Ovary (tissue), 7 donors: ENCODE measurements at regions not wholly inside any gene's neighbourhood (a gene's known extent, or its start where the extent isn't known, plus 50 kb on each side); places are given as distances from the start of the nearest gene placed in this dataset.
A peak's percentile ranks its signal among the peaks of the same experiment; 100 is the strongest.

Source experiments
- DNase-seq, 5 donors: peaks; one replicate each; pipeline ENCODE4 v3.0.0-alpha.2; 2019 to 2020
- H3K27ac ChIP-seq, 2 donors: fragments of 200-600 bp; one replicate each; pipeline versions ENCODE4 v1.5.1 to v1.8.0; 2019 to 2022
- H3K27me3 ChIP-seq: fragments of 200-600 bp; one replicate; pipeline ENCODE4 v1.8.0; 2022
- H3K36me3 ChIP-seq: fragments of 200-600 bp; sonication (generic); one replicate; pipeline ENCODE4 v1.5.1; 2019
- H3K4me1 ChIP-seq: one replicate; pipeline ENCODE4 v1.8.1; 2013; ENCODE audit warnings: mild to moderate bottlenecking, moderate library complexity; ENCODE audit not compliant: insufficient read depth
- H3K4me3 ChIP-seq: fragments of 200-600 bp; sonication (generic); one replicate; pipeline ENCODE4 v1.5.1; 2017
- H3K9me3 ChIP-seq, 2 donors: fragments of 200-600 bp in 1 of 2; sonication (generic) in 1 of 2; one replicate each; pipeline versions ENCODE4 v1.5.1 to v1.8.1; 2013 to 2019; ENCODE audit warnings: mild to moderate bottlenecking in 1 of 2, moderate library complexity in 1 of 2
- EP300 ChIP-seq: sonication (generic); formaldehyde crosslinking; IDR thresholded peaks from one replicate; pipeline ENCODE4 v1.6.1; 2017; ENCODE audit warnings: antibody characterized with exemption
- POLR2A ChIP-seq: fragments of 450-650 bp; IDR thresholded peaks from one replicate; pipeline ENCODE4 v1.6.1; 2017; ENCODE audit warnings: antibody characterized with exemption, mild to moderate bottlenecking, moderate library complexity
- WGBS, 3 donors: extraction: QIAGEN DNeasy Blood & Tissue Kit in 1 of 3; methylation state at CpG; one replicate each; pipeline versions ENCODE4 v1.1.5 to v1.1.7; 2013 to 2017; 5-methylcytosine and 5-hydroxymethylcytosine counted together
- intact Hi-C, 4 donors: fragments of 100-400 bp; cut with DNase I; formaldehyde crosslinking; loops; one replicate each; pipeline versions ENCODE4 v1.11.0 to v1.15.1; 2022 to 2023
- TF ChIP-seq, protein P1 (sequence below), 3 donors: fragments of 450-650 bp in 2 of 3; fragments of 200-600 bp in 1 of 3; IDR thresholded peaks; one replicate each; pipeline versions ENCODE4 v1.5.1 to v1.8.0; 2016 to 2022; ENCODE audit warnings: antibody characterized with exemption in 3 of 3, mild to moderate bottlenecking in 1 of 3
- donor health status: DM: no; HTN: no; CAD: no; lungs with moderate emphysema.
- donor health status: DM: no; HTN: no; CAD: no.
- donor health status: Bipolar disorder and iron deficiency.
- donor health status: DM: no; HTN: no; CAD: no.
- donor health status: DM: yes; HTN: yes; CAD: no.

GRCh38 chr9:96033896-96034295, 158.4 kb downstream of the ERCC6L2 start:
- WGBS, 3 donors = 89 to 95% (median 94%) methylated on average over 10 of the region's 10 CpGs
- intact Hi-C loops = no loop called here
- Histone ChIP-seq H3K4me3 (no peak overlapping the region), H3K4me1 (peaks cover 11% of the 10 kb centered on the region), H3K36me3 (no peaks in the 10 kb centered on the region), H3K27me3 (no peaks in the 10 kb centered on the region), H3K27ac (no peak overlapping the region), H3K9me3 (no peaks in the 10 kb centered on the region)
- no peak for DNase-seq
- TF ChIP-seq, protein P1, sequence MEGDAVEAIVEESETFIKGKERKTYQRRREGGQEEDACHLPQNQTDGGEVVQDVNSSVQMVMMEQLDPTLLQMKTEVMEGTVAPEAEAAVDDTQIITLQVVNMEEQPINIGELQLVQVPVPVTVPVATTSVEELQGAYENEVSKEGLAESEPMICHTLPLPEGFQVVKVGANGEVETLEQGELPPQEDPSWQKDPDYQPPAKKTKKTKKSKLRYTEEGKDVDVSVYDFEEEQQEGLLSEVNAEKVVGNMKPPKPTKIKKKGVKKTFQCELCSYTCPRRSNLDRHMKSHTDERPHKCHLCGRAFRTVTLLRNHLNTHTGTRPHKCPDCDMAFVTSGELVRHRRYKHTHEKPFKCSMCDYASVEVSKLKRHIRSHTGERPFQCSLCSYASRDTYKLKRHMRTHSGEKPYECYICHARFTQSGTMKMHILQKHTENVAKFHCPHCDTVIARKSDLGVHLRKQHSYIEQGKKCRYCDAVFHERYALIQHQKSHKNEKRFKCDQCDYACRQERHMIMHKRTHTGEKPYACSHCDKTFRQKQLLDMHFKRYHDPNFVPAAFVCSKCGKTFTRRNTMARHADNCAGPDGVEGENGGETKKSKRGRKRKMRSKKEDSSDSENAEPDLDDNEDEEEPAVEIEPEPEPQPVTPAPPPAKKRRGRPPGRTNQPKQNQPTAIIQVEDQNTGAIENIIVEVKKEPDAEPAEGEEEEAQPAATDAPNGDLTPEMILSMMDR (IDR thresholded peaks at IDR 0.05) = no peak
- TF ChIP-seq EP300 (no peak), POLR2A (no peak)

DNA sequence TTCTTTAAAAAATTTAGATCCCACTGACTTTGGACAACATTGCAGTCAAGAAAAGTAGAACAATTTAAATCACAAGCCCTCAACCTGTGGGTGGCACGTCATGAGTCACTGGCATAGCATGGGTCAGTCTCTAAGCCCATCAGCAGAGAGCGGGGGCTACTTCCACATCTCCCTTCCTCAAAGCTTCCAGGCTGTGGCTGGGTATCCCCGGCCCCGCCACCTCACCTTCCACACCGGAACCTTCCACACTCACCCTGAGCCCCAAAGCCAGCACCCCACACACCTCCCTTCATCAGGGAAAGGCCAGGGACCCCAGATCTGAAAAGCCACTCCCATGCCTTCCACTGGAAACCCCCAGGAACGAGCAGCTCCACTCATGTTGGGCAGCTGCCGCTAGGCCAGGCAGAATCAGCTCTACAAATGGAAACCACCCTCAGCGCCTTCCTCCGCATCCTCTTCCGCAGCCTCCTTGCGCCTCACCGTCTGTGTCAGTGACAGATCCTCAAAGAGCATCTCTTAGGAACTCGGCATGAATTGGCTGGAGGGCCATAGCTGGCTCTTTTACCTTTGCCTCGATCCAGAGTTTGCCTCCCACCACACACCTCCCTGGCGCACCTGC, 156.5 kb downstream of the ERCC6L2 start:
- no peaks in the 10 kb centered on the region for H3K36me3 ChIP-seq
- WGBS, 3 donors = 88 to 93% (median 91%) methylated on average over 15 of the region's 15 CpGs
- peaks cover 16% of the 10 kb centered on the region for H3K4me1 ChIP-seq
- TF ChIP-seq POLR2A = no peak
- TF ChIP-seq, protein P1 (IDR thresholded peaks at IDR 0.05) = no peak
- no peak for TF ChIP-seq EP300
- no peaks in the 10 kb centered on the region for H3K27me3 ChIP-seq
- DNase-seq = no peak
- no peaks in the 10 kb centered on the region for H3K9me3 ChIP-seq
- no peak overlapping the region for H3K4me3 ChIP-seq
- intact Hi-C loops = no loop called here
- peak overlapping the region in 1 of 2 donors; percentile 33 for H3K27ac ChIP-seq

- intact Hi-C loops = no loop called here
Observed at GRCh38 chr9:96031366-96031824, 155.9 kb downstream of the ERCC6L2 start.

GRCh38 chr9:96029722-96030530, 154.4 kb downstream of the ERCC6L2 start:
- no peak for DNase-seq
- 92 to 95% (median 94%) methylated on average over 19 of the region's 19 CpGs for WGBS, 3 donors
- Histone ChIP-seq H3K4me3 (no peak overlapping the region), H3K9me3 (no peaks in the 10 kb centered on the region), H3K4me1 (peaks cover 22% of the 10 kb centered on the region), H3K27ac (no peak overlapping the region), H3K27me3 (no peaks in the 10 kb centered on the region), H3K36me3 (no peaks in the 10 kb centered on the region)
- intact Hi-C loops = no loop called here
- TF ChIP-seq EP300 = no peak
- TF ChIP-seq, protein P1 (IDR thresholded peaks at IDR 0.05) = no peak
- TF ChIP-seq POLR2A = no peak

More at GRCh38 chr9:96031366-96031824, 155.9 kb downstream of the ERCC6L2 start:
- H3K9me3 ChIP-seq = no peaks in the 10 kb centered on the region
- TF ChIP-seq POLR2A (no peak), EP300 (no peak)
- TF ChIP-seq, protein P1 (IDR thresholded peaks at IDR 0.05) = no peak
- peak in 3 of 5 donors; percentile 52 to 66 (median 57) for DNase-seq
- H3K36me3 ChIP-seq = no peaks in the 10 kb centered on the region
- 31 to 45% (median 33%) methylated on average over 6 of the region's 6 CpGs for WGBS, 3 donors
- peak overlapping the region in 1 of 2 donors; percentile 33 for H3K27ac ChIP-seq
- no peak overlapping the region for H3K4me3 ChIP-seq
- peaks cover 22% of the 10 kb centered on the region for H3K4me1 ChIP-seq
- H3K27me3 ChIP-seq = no peaks in the 10 kb centered on the region
